HG03460 (cell line): ENCODE measurements at regions not wholly inside any gene's neighbourhood (a gene's known extent, or its start where the extent isn't known, plus 50 kb on each side); places are given as distances from the start of the nearest gene placed in this dataset.

Experiments used
- ATAC-seq: cut with Tn5 transposase; IDR thresholded peaks from one replicate; pipeline ENCODE4 v1.9.1; 2021; ENCODE audit not compliant: unreplicated experiment

GRCh38 chr4:65126200-65126599 is 544.1 kb downstream of the EPHA5 start:
- no peak for ATAC-seq

GRCh38 chr4:65120287-65120686 is 550.0 kb downstream of the EPHA5 start:
- ATAC-seq = no peak

GRCh38 chr4:65102419-65102818 is 567.9 kb downstream of the EPHA5 start:
- no peak for ATAC-seq

- ATAC-seq = no peak
These were observed 573.7 kb downstream of the EPHA5 start for GRCh38 chr4:65096630-65097029.

GRCh38 chr4:65089666-65090065 is 580.6 kb downstream of the EPHA5 start:
- ATAC-seq = no peak

- no peak for ATAC-seq
These were observed 587.2 kb downstream of the EPHA5 start for GRCh38 chr4:65083076-65083475.

GRCh38 chr4:65071564-65071963 is 598.7 kb downstream of the EPHA5 start:
- ATAC-seq = no peak

- ATAC-seq = no peak
These were observed 601.1 kb downstream of the EPHA5 start for GRCh38 chr4:65069177-65069576.

GRCh38 chr4:65066106-65066505 is 604.2 kb downstream of the EPHA5 start:
- ATAC-seq = no peak

- ATAC-seq = no peak
These were observed 606.7 kb downstream of the EPHA5 start for GRCh38 chr4:65063601-65064000.

GRCh38 chr4:65050786-65051185 is 619.5 kb downstream of the EPHA5 start:
- ATAC-seq = no peak

- no peak for ATAC-seq
These were observed 623.8 kb downstream of the EPHA5 start for GRCh38 chr4:65046192-65047133.

GRCh38 chr4:65033899-65034298 is 624.6 kb upstream of the TECRL start:
- ATAC-seq = no peak

- ATAC-seq = no peak
These were observed 619.3 kb upstream of the TECRL start for GRCh38 chr4:65028592-65028991.

- ATAC-seq = no peak
These were observed 614.8 kb upstream of the TECRL start for GRCh38 chr4:65023883-65024670.

- ATAC-seq = no peak
These were observed 613.8 kb upstream of the TECRL start for GRCh38 chr4:65023081-65023480.

GRCh38 chr4:65021737-65022136 is 612.5 kb upstream of the TECRL start:
- no peak for ATAC-seq

GRCh38 chr4:65021149-65021548 is 611.9 kb upstream of the TECRL start:
- no peak for ATAC-seq

GRCh38 chr4:65019775-65020174 is 610.5 kb upstream of the TECRL start:
- no peak for ATAC-seq

- ATAC-seq = no peak
These were observed 609.1 kb upstream of the TECRL start for GRCh38 chr4:65018313-65018712.

- no peak for ATAC-seq
These were observed 604.8 kb upstream of the TECRL start for GRCh38 chr4:65014078-65014477.

- no peak for ATAC-seq
These were observed 598.7 kb upstream of the TECRL start for GRCh38 chr4:65007841-65008439.
